Suprapubic skin (tissue), 3 donors: ENCODE measurements at regions not wholly inside any gene's neighbourhood (a gene's known extent, or its start where the extent isn't known, plus 50 kb on each side); places are given as distances from the start of the nearest gene placed in this dataset.

ENCODE experiments used
- CTCF ChIP-seq, 2 donors: fragments of 200-600 bp in 1 of 2; fragments of 450-650 bp in 1 of 2; sonication (generic) in 1 of 2; IDR thresholded peaks; one replicate each; pipeline ENCODE4 v1.5.1; 2016 to 2019; ENCODE audit warnings: antibody characterized with exemption in 2 of 2, mild to moderate bottlenecking in 1 of 2, moderate library complexity in 1 of 2
- POLR2A ChIP-seq, 2 donors: fragments of 450-650 bp; IDR thresholded peaks; one replicate each; pipeline ENCODE4 v1.6.1; 2017; ENCODE audit warnings: antibody characterized with exemption in 2 of 2, mild to moderate bottlenecking in 2 of 2, moderate library complexity in 2 of 2

DNA sequence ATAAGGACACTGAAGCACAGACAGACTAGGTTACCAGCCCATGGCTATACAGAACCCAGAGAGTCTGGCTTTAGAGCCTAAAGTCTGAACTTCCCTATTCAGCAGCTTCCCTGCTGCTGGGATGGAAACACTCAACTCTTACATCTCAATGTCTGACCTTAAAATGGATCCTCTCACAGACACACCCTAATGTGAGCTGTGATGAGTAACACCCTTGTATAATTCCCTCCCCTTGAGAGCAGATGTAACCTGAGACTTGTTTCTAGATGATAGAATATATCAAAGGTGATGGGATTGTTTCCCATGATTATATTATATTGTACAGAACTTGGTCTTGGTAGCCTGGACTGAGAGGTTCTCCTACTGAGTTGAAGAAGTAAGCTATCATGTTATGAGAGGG, 577.1 kb upstream of the KLHL29 start:
- TF ChIP-seq POLR2A (IDR thresholded peaks at IDR 0.05) (no peak), CTCF (IDR thresholded peaks at IDR 0.05) (no peak)
